ENCODE measurements at regions not wholly inside any gene's neighbourhood (a gene's known extent, or its start where the extent isn't known, plus 50 kb on each side); places are given as distances from the start of the nearest gene placed in this dataset.

- DNase-seq (ENCODE audit: low read depth): no peak
Observed at GRCh38 chr13:59133903-59134302, 1029.8 kb downstream of the DIAPH3 start.

- DNase-seq (ENCODE audit: low read depth): no peak
Observed at GRCh38 chr13:59144700-59145099, 1019.0 kb downstream of the DIAPH3 start.

GRCh38 chr13:59145381-59145780 is 1018.3 kb downstream of the DIAPH3 start:
- DNase-seq (ENCODE audit: low read depth): no peak

- DNase-seq (ENCODE audit: low read depth): no peak
Observed at GRCh38 chr13:59157181-59157580, 1006.5 kb downstream of the DIAPH3 start.

- DNase-seq (ENCODE audit: low read depth): no peak
Observed at GRCh38 chr13:59166174-59166573, 997.6 kb downstream of the DIAPH3 start.

- DNase-seq (ENCODE audit: low read depth): no peak
Observed at GRCh38 chr13:59172076-59172475, 991.7 kb downstream of the DIAPH3 start.

GRCh38 chr13:59176775-59177174 is 987.0 kb downstream of the DIAPH3 start:
- DNase-seq (ENCODE audit: low read depth): no peak

- no peak for DNase-seq (ENCODE audit: low read depth)
Observed at GRCh38 chr13:59178344-59178743, 985.4 kb downstream of the DIAPH3 start.

GRCh38 chr13:59182241-59182640 is 981.5 kb downstream of the DIAPH3 start:
- DNase-seq (ENCODE audit: low read depth): no peak

GRCh38 chr13:59197397-59197796 is 966.3 kb downstream of the DIAPH3 start:
- DNase-seq (ENCODE audit: low read depth): no peak

GRCh38 chr13:59201841-59202240 is 961.9 kb downstream of the DIAPH3 start:
- no peak for DNase-seq (ENCODE audit: low read depth)

- DNase-seq (ENCODE audit: low read depth): no peak
Observed at GRCh38 chr13:59203855-59204254, 959.9 kb downstream of the DIAPH3 start.

GRCh38 chr13:59205501-59205900 is 958.2 kb downstream of the DIAPH3 start:
- DNase-seq (ENCODE audit: low read depth): no peak

- no peak for DNase-seq (ENCODE audit: low read depth)
Observed at GRCh38 chr13:59208405-59209195, 955.1 kb downstream of the DIAPH3 start.

- no peak for DNase-seq (ENCODE audit: low read depth)
Observed at GRCh38 chr13:59210543-59210942, 953.2 kb downstream of the DIAPH3 start.

- no peak for DNase-seq (ENCODE audit: low read depth)
Observed at GRCh38 chr13:59211606-59212005, 952.1 kb downstream of the DIAPH3 start.

- no peak for DNase-seq (ENCODE audit: low read depth)
Observed at GRCh38 chr13:59229401-59229800, 934.3 kb downstream of the DIAPH3 start.

- DNase-seq (ENCODE audit: low read depth): no peak
Observed at GRCh38 chr13:59229861-59230260, 933.9 kb downstream of the DIAPH3 start.

- DNase-seq (ENCODE audit: low read depth): peak; percentile 51
Observed at GRCh38 chr13:59230484-59231264, 933.1 kb downstream of the DIAPH3 start.

- DNase-seq (ENCODE audit: low read depth): no peak
Observed at GRCh38 chr13:59236309-59236919, 927.3 kb downstream of the DIAPH3 start.

- DNase-seq (ENCODE audit: low read depth): no peak
Observed at GRCh38 chr13:59236944-59237343, 926.8 kb downstream of the DIAPH3 start.

GRCh38 chr13:59247171-59247570 is 916.6 kb downstream of the DIAPH3 start:
- DNase-seq (ENCODE audit: low read depth): no peak
